HCT116 (cell line): ENCODE measurements at regions not wholly inside any gene's neighbourhood (a gene's known extent, or its start where the extent isn't known, plus 50 kb on each side); places are given as distances from the start of the nearest gene placed in this dataset.

Experiments
- ATAC-seq: fragments of 200-7000 bp; cut with Tn5 transposase; 2 replicates; pipeline ENCODE4 v1.9.1; 2020; ENCODE audit warnings: mild to moderate bottlenecking, moderate library complexity
- BruUV-seq: library from RNA; stranded (reverse); fragments of 400-500 nt; replicated peaks from 2 replicates; lab custom pipeline; 2021; lab: Mats Ljungman, UMichigan
- CTCF ChIA-PET: fragments of 300-600 bp; sonication (Branson Sonifier 250); formaldehyde crosslinking; loops from one replicate; lab custom pipeline; 2021; ENCODE audit warnings: antibody characterized with exemption; lab: Charles Lee
- POLR2A ChIA-PET: fragments of 300-600, 350-600 bp; sonication (Branson Sonifier 250); formaldehyde crosslinking; loops from one replicate; lab custom pipeline; 2021; ENCODE audit warnings: antibody characterized with exemption; lab: Charles Lee
- RAD21 ChIA-PET, 2 experiments: fragments of 300-600 bp; sonication (Branson Sonifier 250); formaldehyde crosslinking; loops; one replicate each; lab custom pipeline; 2023; ENCODE audit warnings: low total read pairs in 2 of 2; ENCODE audit not compliant: uncharacterized antibody in 2 of 2, unreplicated experiment in 2 of 2, low non-redundant PET in 1 of 2; lab: Charles Lee
- DNase-seq: peaks from one replicate; pipeline ENCODE4 v3.0.0-alpha.2; 2010; ENCODE audit warnings: low read depth, low spot score
- H2AFZ ChIP-seq: fragments of 200-600 bp; shearing (Covaris generic), sonication (generic); 2 replicates; pipeline ENCODE4 v1.6.1; 2017; ENCODE audit warnings: low read depth, mixed run types, mixed read lengths, antibody characterized with exemption, low read length; ENCODE audit not compliant: poor library complexity, severe bottlenecking
- H3K27ac ChIP-seq: 2 replicates; pipeline ENCODE4 v1.5.1; 2012; ENCODE audit warnings: low read depth, low read length
- H3K27me3 ChIP-seq: fragments of 200-600 bp; sonication (generic); 2 replicates; pipeline ENCODE4 v1.6.1; 2016; ENCODE audit warnings: mixed run types, low read length, mixed read lengths; ENCODE audit not compliant: insufficient read depth
- H3K36me3 ChIP-seq, 2 experiments: fragments of 200-500 bp in 1 of 2; fragments of 200-600 bp in 1 of 2; sonication (Bioruptor generic) in 1 of 2; sonication (generic) in 1 of 2; 2 replicates each; pipeline versions ENCODE4 v1.5.1 to v1.6.1; 2014 to 2016; ENCODE audit warnings: low read length in 2 of 2, inconsistent platforms in 1 of 2, mixed read lengths in 1 of 2, mixed run types in 1 of 2; ENCODE audit not compliant: insufficient read depth in 2 of 2, control insufficient read depth in 1 of 2
- H3K4me1 ChIP-seq, 2 experiments: fragments of 200-600 bp in 1 of 2; sonication (generic) in 1 of 2; 2 replicates each; pipeline versions ENCODE4 v1.5.1 to v1.6.1; 2012 to 2017; ENCODE audit warnings: low read length in 2 of 2, inconsistent platforms in 1 of 2, mild to moderate bottlenecking in 1 of 2, mixed read lengths in 1 of 2, mixed run types in 1 of 2, moderate library complexity in 1 of 2; ENCODE audit not compliant: insufficient read depth in 2 of 2, control insufficient read depth in 1 of 2
- H3K4me2 ChIP-seq: fragments of 200-600 bp; sonication (generic); 2 replicates; pipeline ENCODE4 v1.6.1; 2017; ENCODE audit warnings: mixed run types, low read length, mixed read lengths
- H3K4me3 ChIP-seq, 2 experiments: fragments of 200-600 bp in 1 of 2; sonication (generic) in 1 of 2; replicated peaks in 1 of 2; 2 replicates each; pipeline ENCODE4 v1.5.1; 2011 to 2016; ENCODE audit warnings: low read length in 2 of 2, control low read depth in 1 of 2, low read depth in 1 of 2, mild to moderate bottlenecking in 1 of 2, mixed read lengths in 1 of 2, mixed run types in 1 of 2
- H3K79me2 ChIP-seq: fragments of 200-600 bp; sonication (generic); 2 replicates; pipeline ENCODE4 v1.6.1; 2017; ENCODE audit warnings: mild to moderate bottlenecking, mixed run types, low read length, moderate library complexity, mixed read lengths; ENCODE audit not compliant: insufficient read depth
- H3K9ac ChIP-seq: fragments of 200-600 bp; sonication (generic); 2 replicates; pipeline ENCODE4 v1.6.1; 2016; ENCODE audit warnings: low read length, mixed read lengths
- H3K9me2 ChIP-seq: fragments of 200-600 bp; sonication (generic), shearing (Covaris generic); 2 replicates; pipeline ENCODE4 v1.6.1; 2017; ENCODE audit warnings: mixed run types, mild to moderate bottlenecking, moderate library complexity; ENCODE audit not compliant: insufficient read depth
- H3K9me3 ChIP-seq, 2 experiments: fragments of 200-500 bp in 1 of 2; fragments of 200-600 bp in 1 of 2; sonication (Bioruptor generic) in 1 of 2; sonication (generic) in 1 of 2; 2 replicates each; pipeline ENCODE4 v1.6.1; 2014 to 2017; ENCODE audit warnings: low read length in 2 of 2, mixed read lengths in 2 of 2, inconsistent platforms in 1 of 2, low read depth in 1 of 2, mild to moderate bottlenecking in 1 of 2, mixed run types in 1 of 2, moderate library complexity in 1 of 2; ENCODE audit not compliant: control insufficient read depth in 1 of 2, insufficient read depth in 1 of 2
- H4K20me1 ChIP-seq: fragments of 200-600 bp; sonication (generic), shearing (Covaris generic); 2 replicates; pipeline ENCODE4 v1.6.1; 2017; ENCODE audit warnings: mixed run types, mild to moderate bottlenecking, moderate library complexity; ENCODE audit not compliant: insufficient read depth
- CBX3 ChIP-seq: IDR thresholded peaks from 2 replicates; pipeline ENCODE4 v1.6.1; 2012; ENCODE audit warnings: low read depth
- EGR1 ChIP-seq: IDR thresholded peaks from 2 replicates; pipeline ENCODE4 v1.6.1; 2012; ENCODE audit warnings: low read depth
- ELF1 ChIP-seq: IDR thresholded peaks from 2 replicates; pipeline ENCODE4 v1.6.1; 2012; ENCODE audit warnings: low read depth, borderline replicate concordance
- EZH2phosphoT487 ChIP-seq: fragments of 200-600 bp; IDR thresholded peaks from 2 replicates; pipeline ENCODE4 v1.6.1; 2018; ENCODE audit warnings: antibody characterized with exemption, borderline replicate concordance
- JUND ChIP-seq: IDR thresholded peaks from 2 replicates; pipeline ENCODE4 v1.6.1; 2012
- POLR2A ChIP-seq: IDR thresholded peaks from 2 replicates; pipeline ENCODE4 v1.7.0; 2011; ENCODE audit warnings: borderline replicate concordance; ENCODE audit not compliant: insufficient read depth, insufficient read length; ENCODE audit errors: extremely low read depth
- POLR2AphosphoS5 ChIP-seq: IDR thresholded peaks from 2 replicates; pipeline ENCODE4 v1.6.1; 2011; ENCODE audit warnings: mild to moderate bottlenecking, low read depth, low read length, moderate library complexity
- SP1 ChIP-seq: IDR thresholded peaks from 2 replicates; pipeline ENCODE4 v1.6.1; 2012; ENCODE audit warnings: low read depth
- TCF7L2 ChIP-seq: IDR thresholded peaks from 2 replicates; pipeline ENCODE4 v1.7.0; 2011; ENCODE audit warnings: borderline replicate concordance, inconsistent platforms; ENCODE audit not compliant: insufficient read depth, insufficient read length; ENCODE audit errors: extremely low read depth
- intact Hi-C: fragments of 100-400 bp; cut with micrococcal nuclease; formaldehyde crosslinking; loops from 2 replicates; pipeline ENCODE4 v1.10.0; 2022
- TF ChIP-seq, protein P1 (sequence below): IDR thresholded peaks from 2 replicates; pipeline ENCODE4 v1.6.1; 2012
- TF ChIP-seq, protein P2 (sequence below): IDR thresholded peaks from 2 replicates; pipeline ENCODE4 v1.6.1; 2012

DNA sequence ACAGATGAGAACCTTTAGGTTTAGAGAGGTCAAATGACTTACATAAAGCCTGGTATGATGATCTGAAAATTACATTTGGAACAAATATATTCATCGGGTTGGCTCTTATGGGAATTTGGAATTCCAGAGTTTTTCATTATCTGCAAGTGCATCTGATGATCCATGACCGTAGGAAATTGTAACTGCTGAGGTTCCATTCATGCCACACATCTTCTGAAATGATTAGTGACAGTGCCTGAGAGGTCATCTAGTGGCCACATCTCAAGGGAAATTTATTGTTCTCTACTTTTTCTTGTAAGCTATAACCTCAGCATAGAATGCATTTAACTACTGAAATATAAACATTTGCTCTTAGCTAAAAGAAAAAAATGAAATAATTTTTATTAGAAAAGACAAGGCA, 105.8 kb upstream of the NWD2 start:
- no TSS peak for BruUV-seq
- no peak for DNase-seq
- Histone ChIP-seq H4K20me1 (no peaks in the 10 kb centered on the region), H3K9me3 (no peaks in the 10 kb centered on the region), H2AFZ (no peak overlapping the region), H3K36me3 (no peaks in the 10 kb centered on the region), H3K27me3 (no peaks in the 10 kb centered on the region), H3K4me3 (no peak overlapping the region), H3K9ac (no peak overlapping the region), H3K4me1 (no peaks in the 10 kb centered on the region), H3K79me2 (no peaks in the 10 kb centered on the region), H3K4me2 (no peak overlapping the region), H3K9me2 (no peaks in the 10 kb centered on the region), H3K27ac (no peak overlapping the region)
- TF ChIP-seq TCF7L2 (no peak), POLR2AphosphoS5 (no peak), POLR2A (no peak), ELF1 (no peak), JUND (no peak), SP1 (no peak), EZH2phosphoT487 (no peak), EGR1 (no peak), CBX3 (no peak)
- TF ChIP-seq, protein P1, sequence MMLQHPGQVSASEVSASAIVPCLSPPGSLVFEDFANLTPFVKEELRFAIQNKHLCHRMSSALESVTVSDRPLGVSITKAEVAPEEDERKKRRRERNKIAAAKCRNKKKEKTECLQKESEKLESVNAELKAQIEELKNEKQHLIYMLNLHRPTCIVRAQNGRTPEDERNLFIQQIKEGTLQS, result no peak
- TF ChIP-seq, protein P2, sequence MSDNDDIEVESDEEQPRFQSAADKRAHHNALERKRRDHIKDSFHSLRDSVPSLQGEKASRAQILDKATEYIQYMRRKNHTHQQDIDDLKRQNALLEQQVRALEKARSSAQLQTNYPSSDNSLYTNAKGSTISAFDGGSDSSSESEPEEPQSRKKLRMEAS, result no peak
- intact Hi-C loops, result no loop called here
- CTCF ChIA-PET, result no interaction called here
- POLR2A ChIA-PET, result no interaction called here
- ATAC-seq, result no peak
- RAD21 ChIA-PET, result no interaction called here

DNA sequence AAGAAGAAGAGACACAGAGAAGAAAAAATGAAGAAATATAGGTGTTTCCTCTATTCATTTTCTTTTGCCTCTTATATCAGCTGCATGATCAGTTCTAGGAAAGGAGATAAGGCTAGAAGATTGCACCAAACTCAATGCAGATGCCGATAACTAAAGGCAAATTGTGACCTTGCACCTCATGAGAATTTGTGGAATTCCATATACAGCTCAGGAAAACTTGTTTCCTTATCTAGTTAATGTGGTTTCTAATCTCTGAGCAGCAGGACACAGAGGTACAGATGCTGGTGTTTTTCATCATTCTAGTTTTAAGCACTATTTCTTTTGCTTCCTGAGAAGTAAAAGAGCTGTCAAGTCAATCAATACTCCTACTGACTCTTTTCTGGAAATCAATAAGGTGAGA, 104.6 kb upstream of the NWD2 start:
- no peaks in the 10 kb centered on the region for H3K4me1 ChIP-seq
- no peak overlapping the region for H3K4me3 ChIP-seq
- H3K9me2 ChIP-seq, result no peaks in the 10 kb centered on the region
- no peaks in the 10 kb centered on the region for H3K79me2 ChIP-seq
- no peaks in the 10 kb centered on the region for H3K27me3 ChIP-seq
- no peaks in the 10 kb centered on the region for H3K9me3 ChIP-seq
- TF ChIP-seq, protein P2, result no peak
- TF ChIP-seq EGR1, result no peak
- BruUV-seq, result no TSS peak
- no peak overlapping the region for H2AFZ ChIP-seq
- H3K4me2 ChIP-seq, result no peak overlapping the region
- ChIA-PET CTCF (no interaction called here), POLR2A (no interaction called here), RAD21 (no interaction called here)
- H4K20me1 ChIP-seq, result no peaks in the 10 kb centered on the region
- DNase-seq, result no peak
- no peaks in the 10 kb centered on the region for H3K36me3 ChIP-seq
- intact Hi-C loops, result no loop called here
- H3K9ac ChIP-seq, result no peak overlapping the region
- ATAC-seq, result no peak
- no peak overlapping the region for H3K27ac ChIP-seq
